SIG-M5 treated with dmso at 0.1 percent for 504 hours (cell line): ENCODE measurements at regions not wholly inside any gene's neighbourhood (a gene's known extent, or its start where the extent isn't known, plus 50 kb on each side); places are given as distances from the start of the nearest gene placed in this dataset.
A peak's percentile ranks its signal among the peaks of the same experiment; 100 is the strongest.
"Not testable (repeated sequence)": the region's sequence is repeated elsewhere in the genome, so short reads cannot be mapped to it uniquely, and the experiment has no call there.

Experiments used
- DNase-seq: peaks from one replicate; lab custom pipeline; 2025; ENCODE audit not compliant: unreplicated experiment; lab: John Stamatoyannopoulos, UW

DNA sequence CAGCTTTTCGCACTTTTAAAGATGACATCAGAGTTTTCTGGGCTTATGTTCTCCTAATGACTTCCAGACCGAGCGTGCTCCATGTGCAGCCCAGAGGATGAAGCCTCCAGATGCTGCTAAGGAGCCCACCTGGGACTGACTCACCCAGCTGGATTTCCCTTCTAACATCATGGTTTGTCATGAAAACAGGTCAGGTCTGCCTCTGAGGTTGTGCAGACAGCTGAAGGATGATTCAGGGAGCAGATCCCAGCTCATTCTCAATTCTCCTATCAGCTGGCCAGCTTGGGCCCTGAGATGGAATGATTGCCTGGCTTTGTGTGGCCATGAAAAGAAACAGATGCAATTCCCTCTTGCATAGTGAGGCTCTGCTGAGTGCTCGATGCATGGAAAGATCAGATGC is 123.9 kb upstream of the DUSP10 start:
- no peak for DNase-seq

DNA sequence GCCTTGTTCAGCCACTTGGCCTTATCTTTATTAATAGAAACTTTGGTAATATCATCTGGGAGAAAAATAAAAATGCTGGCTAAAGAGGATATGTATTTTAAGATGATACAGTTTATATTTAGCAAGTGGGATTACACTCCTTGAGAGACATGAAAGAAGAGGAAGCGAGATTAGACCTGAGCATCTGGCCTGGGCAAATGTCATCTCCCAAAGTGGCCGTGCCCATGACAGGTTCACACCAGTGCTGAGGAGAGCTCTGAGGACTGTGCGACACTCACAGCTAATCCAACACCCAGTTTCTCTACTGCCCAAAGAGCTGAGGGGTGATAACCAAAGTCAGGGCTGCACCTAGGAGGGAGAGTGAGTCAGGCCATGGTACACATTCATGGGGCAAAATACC is 121.7 kb upstream of the DUSP10 start:
- no peak for DNase-seq

- DNase-seq: no peak
These were observed 121.1 kb upstream of the DUSP10 start for GRCh38 chr1:221862971-221863370.

GRCh38 chr1:221858818-221859611 is 117.1 kb upstream of the DUSP10 start:
- no peak for DNase-seq

DNA sequence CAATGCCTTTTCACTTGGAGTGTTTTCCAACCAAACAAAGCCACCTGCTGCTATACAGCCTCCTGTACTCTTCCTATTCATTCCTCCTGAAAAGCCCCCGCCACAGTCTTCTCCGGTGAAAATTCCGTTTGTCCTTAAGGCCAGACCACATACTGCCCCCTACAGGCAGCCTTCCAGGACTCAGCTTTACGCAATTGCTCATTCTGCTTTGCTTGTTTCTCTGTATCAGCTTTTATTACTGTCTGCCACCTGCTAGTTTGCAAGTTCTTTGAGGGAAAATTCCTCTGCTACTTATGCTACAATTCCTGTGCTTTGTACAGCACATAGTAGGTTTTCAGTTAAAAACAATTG is 115.2 kb upstream of the DUSP10 start:
- DNase-seq: not testable (repeated sequence)

DNA sequence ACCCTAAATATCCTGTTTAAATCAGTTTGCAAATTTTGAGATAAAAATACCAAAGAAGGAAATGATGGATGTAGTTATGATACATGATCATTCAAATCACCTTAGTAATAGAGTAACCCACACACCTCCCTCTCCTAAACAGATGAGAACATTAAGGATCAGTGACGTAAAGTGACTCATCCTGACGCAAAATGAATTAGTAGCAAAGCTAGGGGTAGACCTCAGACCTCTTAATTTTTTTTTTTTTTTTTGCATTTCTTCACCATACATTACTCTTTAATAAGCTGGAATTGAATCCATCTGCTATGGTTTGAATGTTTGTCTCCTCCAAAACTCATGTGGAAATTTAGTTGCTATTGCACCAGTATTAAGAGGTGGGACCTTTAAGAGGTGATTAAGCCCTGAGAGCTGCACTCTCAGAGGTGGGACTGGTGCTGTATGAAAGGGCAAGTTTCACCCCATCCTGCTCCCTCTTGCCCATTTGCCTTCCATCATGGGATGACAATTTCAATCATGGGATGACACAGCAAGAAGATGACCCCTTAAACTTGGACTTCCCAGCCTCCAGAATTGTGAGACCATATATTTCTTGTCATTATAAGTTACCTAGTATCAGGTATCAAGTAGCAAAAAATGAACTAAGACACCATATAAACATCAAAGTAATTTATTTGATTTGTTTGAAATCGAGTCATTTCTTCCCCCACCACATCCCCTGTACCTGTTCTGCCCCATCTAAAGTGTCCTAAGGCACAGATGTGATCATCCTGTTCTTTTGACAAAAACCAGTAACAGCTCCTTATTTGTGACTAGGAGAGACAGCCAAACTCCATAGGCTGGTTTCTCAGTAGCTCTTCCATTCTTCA is 114.6 kb upstream of the DUSP10 start:
- no peak for DNase-seq

- DNase-seq: no peak
These were observed 113.3 kb upstream of the DUSP10 start for GRCh38 chr1:221855156-221855555.

GRCh38 chr1:221851336-221851735 is 109.4 kb upstream of the DUSP10 start:
- DNase-seq: no peak

GRCh38 chr1:221850470-221851187 is 108.7 kb upstream of the DUSP10 start:
- no peak for DNase-seq

- DNase-seq: no peak
These were observed 108.0 kb upstream of the DUSP10 start for GRCh38 chr1:221849897-221850296.

GRCh38 chr1:221849110-221849509 is 107.2 kb upstream of the DUSP10 start:
- DNase-seq: no peak

GRCh38 chr1:221847676-221848075 is 105.8 kb upstream of the DUSP10 start:
- no peak for DNase-seq

DNA sequence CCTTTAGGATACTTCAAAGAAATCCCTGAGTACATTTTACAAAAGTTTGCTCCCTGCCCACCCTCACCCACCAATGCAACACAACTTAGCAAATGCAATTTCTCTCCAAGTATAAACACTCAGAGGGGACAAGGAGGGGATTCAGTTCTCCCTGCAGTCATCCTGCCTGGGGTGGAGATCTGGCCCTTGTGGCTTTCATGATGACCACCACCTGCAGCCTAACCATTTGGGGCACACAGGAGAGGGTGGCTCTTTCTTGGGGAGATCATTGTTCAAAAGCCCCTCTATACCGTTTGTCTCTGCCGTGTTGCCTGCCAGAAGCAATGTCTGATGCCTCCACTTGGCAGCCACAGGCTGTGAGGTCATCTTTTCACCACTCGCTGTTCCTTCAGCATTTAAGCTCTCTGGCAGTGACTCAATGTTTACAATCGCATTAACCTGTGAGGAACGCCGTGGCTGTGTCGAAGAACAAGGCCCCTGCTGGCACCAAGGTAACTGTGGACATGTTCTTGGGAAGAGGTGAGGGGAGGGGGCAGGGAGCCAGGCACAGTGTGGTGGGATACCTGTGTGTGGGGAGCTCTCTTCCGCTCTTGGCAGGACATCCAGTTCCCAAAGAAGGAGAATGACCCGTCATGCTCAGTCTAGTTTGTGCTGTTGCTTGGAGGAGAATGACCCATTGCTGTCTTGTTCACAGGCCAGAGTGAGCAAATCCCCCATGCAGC is 103.9 kb upstream of the DUSP10 start:
- DNase-seq: no peak

DNA sequence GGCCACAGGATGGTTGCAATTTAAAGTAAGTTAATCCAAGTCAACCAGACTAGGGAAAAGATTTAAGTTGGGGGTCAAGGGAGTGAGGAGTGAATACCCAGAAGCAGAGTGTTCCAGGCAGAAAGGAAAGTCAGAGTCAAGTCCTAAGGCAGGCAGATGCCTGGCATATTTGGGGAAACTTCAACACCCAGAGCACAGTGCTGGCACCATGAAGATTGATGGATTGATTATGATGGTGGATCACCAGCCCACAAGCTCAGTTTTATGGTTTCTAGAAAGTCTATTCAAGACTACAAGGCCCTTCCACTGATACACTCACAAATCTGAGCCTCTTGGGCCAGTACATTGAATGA is 100.1 kb upstream of the DUSP10 start:
- DNase-seq: no peak

- no peak for DNase-seq
These were observed 99.5 kb upstream of the DUSP10 start for GRCh38 chr1:221841251-221841982.

- DNase-seq: no peak
These were observed 98.8 kb upstream of the DUSP10 start for GRCh38 chr1:221840511-221841243.

GRCh38 chr1:221839782-221840395 is 98.0 kb upstream of the DUSP10 start:
- DNase-seq: peak; percentile 27

DNA sequence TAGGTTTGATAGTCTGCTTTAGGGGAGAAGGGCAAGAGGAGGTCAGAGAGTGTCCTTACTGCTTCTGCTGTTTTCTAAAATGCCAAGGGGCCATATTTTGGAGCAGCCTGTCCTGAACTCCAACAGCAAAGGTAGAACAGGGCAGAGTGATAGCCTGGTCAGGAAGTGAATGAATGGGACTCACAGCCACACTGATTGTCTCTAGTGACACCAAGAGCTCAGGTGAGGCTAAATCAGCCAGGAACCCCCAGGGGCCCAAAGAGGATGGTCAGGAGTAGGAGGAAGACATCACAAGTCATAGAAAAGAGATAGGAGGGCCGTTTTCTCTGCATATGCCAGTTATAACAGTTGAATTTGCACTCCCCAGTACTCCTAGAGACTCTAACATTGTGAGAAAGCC is 97.4 kb upstream of the DUSP10 start:
- DNase-seq: no peak

GRCh38 chr1:221837896-221838295 is 96.0 kb upstream of the DUSP10 start:
- no peak for DNase-seq
